ENCODE measurements at regions not wholly inside any gene's neighbourhood (a gene's known extent, or its start where the extent isn't known, plus 50 kb on each side); places are given as distances from the start of the nearest gene placed in this dataset.
"Not testable (repeated sequence)": the region's sequence is repeated elsewhere in the genome, so short reads cannot be mapped to it uniquely, and the experiment has no call there.

- ChIA-PET CTCF (interaction anchor here (2.6 kb wide), 1 partner anchor 17 kb away, joined by 10 read pairs; no protein-coding TSS in a partner anchor), POLR2A (interaction anchor here (1.1 kb wide), 1 partner anchor 134 kb away, joined by 3 read pairs; no protein-coding TSS in a partner anchor)
- H3K4me1 Mint-ChIP-seq (ENCODE audit: low read depth): no peaks in the 10 kb centered on the region
- H3K27me3 Mint-ChIP-seq (ENCODE audit: low read depth): peaks cover 2% of the 10 kb centered on the region
- DNase-seq (peak; percentile 73), ATAC-seq (peak; percentile 71)
- no peak overlapping the region for H3K27ac Mint-ChIP-seq
- H3K36me3 Mint-ChIP-seq (ENCODE audit: low read depth): no peaks in the 10 kb centered on the region
- H3K4me3 Mint-ChIP-seq: no peak overlapping the region
- no peaks in the 10 kb centered on the region for H3K9me3 Mint-ChIP-seq (ENCODE audit: insufficient read depth)
Observed at GRCh38 chr9:124110307-124110915, 98.8 kb downstream of the LHX2 start.

DNA sequence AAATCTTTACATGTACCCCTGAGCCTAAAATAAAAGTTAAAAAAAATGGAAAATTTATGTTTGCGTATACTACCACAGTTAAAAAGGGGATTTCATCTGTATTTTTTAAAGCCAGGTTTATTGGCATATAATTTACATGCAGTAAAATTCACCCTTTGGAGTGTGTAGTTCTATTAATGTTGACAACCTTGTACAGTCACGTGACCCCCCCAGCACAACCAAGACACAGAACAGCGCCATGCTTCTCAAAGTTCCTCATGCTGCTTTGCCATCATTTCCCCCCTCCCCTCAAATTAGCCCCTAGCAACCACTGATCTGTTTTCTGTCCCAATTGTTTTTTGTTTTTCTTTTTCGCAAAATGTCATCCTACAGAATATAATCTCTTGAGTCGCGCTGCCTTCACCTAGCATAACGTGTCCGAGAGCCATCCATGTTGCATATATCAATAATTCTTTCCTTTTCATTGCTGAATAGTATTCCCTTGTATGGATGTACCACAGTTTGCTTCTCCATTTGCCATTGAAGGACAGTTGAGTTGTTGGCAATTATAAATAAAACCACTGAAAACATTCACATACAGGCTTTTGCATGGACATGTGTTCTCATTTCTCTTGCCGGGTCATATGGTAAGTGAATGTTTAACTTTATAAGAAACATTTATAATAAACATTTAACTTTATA lies 105.3 kb downstream of the LHX2 start:
- Mint-ChIP-seq H3K27me3 (ENCODE audit: low read depth) (peaks cover 6% of the 10 kb centered on the region), H3K27ac (no peak overlapping the region), H3K9me3 (ENCODE audit: insufficient read depth) (no peaks in the 10 kb centered on the region), H3K36me3 (ENCODE audit: low read depth) (no peaks in the 10 kb centered on the region), H3K4me3 (no peak overlapping the region), H3K4me1 (ENCODE audit: low read depth) (no peaks in the 10 kb centered on the region)
- CTCF ChIA-PET: interaction anchor here (0.9 kb wide), 1 partner anchor 10 kb away, joined by 3 read pairs; no protein-coding TSS in a partner anchor
- ATAC-seq (no peak), DNase-seq (no peak)
- POLR2A ChIA-PET: no interaction called here

DNA sequence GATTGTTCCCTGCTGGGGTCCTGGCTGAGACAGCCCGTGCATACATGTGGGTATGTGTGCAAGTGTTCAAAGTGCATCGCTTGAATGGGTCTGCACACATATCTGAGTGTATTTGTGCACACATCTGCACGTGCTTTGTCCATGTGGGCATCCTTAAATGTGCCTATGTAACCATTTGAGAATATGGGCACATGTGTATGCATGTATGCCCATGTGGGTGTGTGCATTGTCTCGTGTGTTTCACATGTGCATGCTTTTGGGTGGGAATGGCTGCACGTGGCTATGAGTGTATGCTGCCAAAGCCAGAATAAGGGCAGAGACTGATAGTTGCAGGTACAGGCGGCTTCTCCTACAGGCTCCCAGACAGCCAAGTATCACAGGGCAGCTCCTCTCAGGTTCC lies 107.3 kb downstream of the LHX2 start:
- ATAC-seq: no peak
- H3K27ac Mint-ChIP-seq: peak overlapping the region; percentile 30
- no peak for DNase-seq
- ChIA-PET CTCF (no interaction called here), POLR2A (no interaction called here)
- no peaks in the 10 kb centered on the region for H3K36me3 Mint-ChIP-seq (ENCODE audit: low read depth)
- peaks cover 9% of the 10 kb centered on the region for H3K27me3 Mint-ChIP-seq (ENCODE audit: low read depth)
- H3K9me3 Mint-ChIP-seq (ENCODE audit: insufficient read depth): no peaks in the 10 kb centered on the region
- H3K4me3 Mint-ChIP-seq: no peak overlapping the region
- no peaks in the 10 kb centered on the region for H3K4me1 Mint-ChIP-seq (ENCODE audit: low read depth)

GRCh38 chr9:124120272-124120671 lies 108.7 kb downstream of the LHX2 start:
- DNase-seq: no peak
- no peak for ATAC-seq
- Mint-ChIP-seq H3K9me3 (ENCODE audit: insufficient read depth) (no peaks in the 10 kb centered on the region), H3K27ac (no peak overlapping the region), H3K36me3 (ENCODE audit: low read depth) (no peaks in the 10 kb centered on the region), H3K4me3 (no peak overlapping the region), H3K27me3 (ENCODE audit: low read depth) (peaks cover 13% of the 10 kb centered on the region), H3K4me1 (ENCODE audit: low read depth) (no peaks in the 10 kb centered on the region)
- POLR2A ChIA-PET: no interaction called here
- CTCF ChIA-PET: no interaction called here

- CTCF ChIA-PET: interaction anchor here (7.5 kb wide), 1 partner anchor 173 kb away, joined by 95 read pairs; no protein-coding TSS in a partner anchor
- ATAC-seq (no peak), DNase-seq (no peak)
- Mint-ChIP-seq H3K4me1 (ENCODE audit: low read depth) (peaks cover 1% of the 10 kb centered on the region), H3K36me3 (ENCODE audit: low read depth) (no peaks in the 10 kb centered on the region), H3K27me3 (ENCODE audit: low read depth) (peaks cover 10% of the 10 kb centered on the region), H3K4me3 (no peak overlapping the region), H3K9me3 (ENCODE audit: insufficient read depth) (no peaks in the 10 kb centered on the region), H3K27ac (no peak overlapping the region)
- POLR2A ChIA-PET: no interaction called here
Observed at GRCh38 chr9:124121725-124122124, 110.2 kb downstream of the LHX2 start.

- no peaks in the 10 kb centered on the region for H3K36me3 Mint-ChIP-seq (ENCODE audit: low read depth)
- ChIA-PET POLR2A (no interaction called here), CTCF (interaction anchor here (0.7 to 7.5 kb wide), 3 partner anchors 75 to 263 kb away, joined by 3 to 95 read pairs (median 5); no protein-coding TSS in a partner anchor)
- no peaks in the 10 kb centered on the region for H3K9me3 Mint-ChIP-seq (ENCODE audit: insufficient read depth)
- no peak for DNase-seq
- no peak overlapping the region for H3K27ac Mint-ChIP-seq
- no peak for ATAC-seq
- H3K4me1 Mint-ChIP-seq (ENCODE audit: low read depth): peaks cover 6% of the 10 kb centered on the region
- H3K27me3 Mint-ChIP-seq (ENCODE audit: low read depth): peaks cover 10% of the 10 kb centered on the region
- no peak overlapping the region for H3K4me3 Mint-ChIP-seq
Observed at GRCh38 chr9:124122321-124122720, 110.8 kb downstream of the LHX2 start.

GRCh38 chr9:124122813-124123462 lies 111.4 kb downstream of the LHX2 start:
- Mint-ChIP-seq H3K4me3 (no peak overlapping the region), H3K4me1 (ENCODE audit: low read depth) (peaks cover 6% of the 10 kb centered on the region), H3K27me3 (ENCODE audit: low read depth) (peaks cover 8% of the 10 kb centered on the region), H3K36me3 (ENCODE audit: low read depth) (no peaks in the 10 kb centered on the region), H3K9me3 (ENCODE audit: insufficient read depth) (no peaks in the 10 kb centered on the region), H3K27ac (no peak overlapping the region)
- CTCF ChIA-PET: interaction anchor here (0.7 to 7.5 kb wide), 4 partner anchors 75 to 272 kb away, joined by 3 to 95 read pairs (median 4); no protein-coding TSS in a partner anchor
- ATAC-seq (no peak), DNase-seq (peak; percentile 36)
- POLR2A ChIA-PET: no interaction called here

GRCh38 chr9:124123621-124124020 lies 112.1 kb downstream of the LHX2 start:
- H3K4me1 Mint-ChIP-seq (ENCODE audit: low read depth); ATAC-seq; DNase-seq; H3K36me3 Mint-ChIP-seq (ENCODE audit: low read depth); H3K4me3 Mint-ChIP-seq; H3K27ac Mint-ChIP-seq; POLR2A ChIA-PET; H3K27me3 Mint-ChIP-seq (ENCODE audit: low read depth); H3K9me3 Mint-ChIP-seq (ENCODE audit: insufficient read depth): not testable (repeated sequence)
- CTCF ChIA-PET: interaction anchor here (0.9 to 7.5 kb wide), 3 partner anchors 171 to 271 kb away, joined by 3 to 95 read pairs (median 5); no protein-coding TSS in a partner anchor

- Mint-ChIP-seq H3K27me3 (ENCODE audit: low read depth) (peaks cover 17% of the 10 kb centered on the region), H3K9me3 (ENCODE audit: insufficient read depth) (no peaks in the 10 kb centered on the region), H3K4me3 (no peak overlapping the region), H3K27ac (no peak overlapping the region), H3K36me3 (ENCODE audit: low read depth) (no peaks in the 10 kb centered on the region), H3K4me1 (ENCODE audit: low read depth) (peaks cover 6% of the 10 kb centered on the region)
- ATAC-seq: no peak
- POLR2A ChIA-PET: no interaction called here
- no peak for DNase-seq
- CTCF ChIA-PET: interaction anchor here (1.1 to 7.5 kb wide), 5 partner anchors 169 to 269 kb away, joined by 3 to 95 read pairs (median 22); no protein-coding TSS in a partner anchor
Observed at GRCh38 chr9:124124729-124125650, 113.4 kb downstream of the LHX2 start.

DNA sequence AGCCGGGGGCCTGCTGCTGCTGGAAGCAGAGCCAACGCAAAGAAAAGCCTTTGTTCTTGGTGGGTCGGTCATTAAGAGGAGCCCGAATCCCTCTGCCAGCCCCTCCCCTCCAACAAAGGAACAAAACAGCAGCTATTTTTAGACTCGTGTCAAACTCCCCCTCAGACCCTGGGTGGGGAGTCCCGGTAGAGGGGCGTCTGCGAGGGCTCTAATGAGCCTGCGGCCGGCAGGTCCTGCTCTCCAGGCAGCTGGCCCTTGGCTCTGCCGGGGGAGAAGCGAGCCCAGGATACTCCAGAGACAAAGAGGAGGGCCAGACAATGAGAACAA lies 114.0 kb downstream of the LHX2 start:
- Mint-ChIP-seq H3K4me1 (ENCODE audit: low read depth) (peaks cover 6% of the 10 kb centered on the region), H3K9me3 (ENCODE audit: insufficient read depth) (no peaks in the 10 kb centered on the region), H3K4me3 (no peak overlapping the region), H3K27me3 (ENCODE audit: low read depth) (peaks cover 17% of the 10 kb centered on the region), H3K36me3 (ENCODE audit: low read depth) (no peaks in the 10 kb centered on the region), H3K27ac (no peak overlapping the region)
- ChIA-PET CTCF (interaction anchor here (1.1 to 7.5 kb wide), 9 partner anchors 91 to 282 kb away, joined by 3 to 95 read pairs (median 16); no protein-coding TSS in a partner anchor), POLR2A (no interaction called here)
- ATAC-seq (no peak), DNase-seq (no peak)

Measured in activated CD8-positive, alpha-beta T cell treated with anti-CD3 and anti-CD28 coated beads, Interleukin-2, amount 10 ng/mL, durations not matched to agents 7 days and 5 days (primary cell).